Peyer's patch (tissue), 4 donors: ENCODE measurements at regions not wholly inside any gene's neighbourhood (a gene's known extent, or its start where the extent isn't known, plus 50 kb on each side); places are given as distances from the start of the nearest gene placed in this dataset.

Experiments
- CTCF ChIP-seq, 6 experiments: fragments of 450-650 bp in 4 of 6; fragments of 200-600 bp in 2 of 6; sonication (generic) in 1 of 6; IDR thresholded peaks; one replicate each; pipeline ENCODE4 v1.5.1; 2017 to 2019; ENCODE audit warnings: antibody characterized with exemption in 6 of 6, mild to moderate bottlenecking in 3 of 6, moderate library complexity in 1 of 6
- POLR2A ChIP-seq, 2 donors: fragments of 450-650 bp; IDR thresholded peaks; one replicate each; pipeline ENCODE4 v1.5.1; 2017; ENCODE audit warnings: antibody characterized with exemption in 2 of 2, mild to moderate bottlenecking in 2 of 2, moderate library complexity in 2 of 2

GRCh38 chr4:13081830-13082229, 402.3 kb downstream of the RAB28 start:
- TF ChIP-seq POLR2A (IDR thresholded peaks at IDR 0.05) (no peak), CTCF (IDR thresholded peaks at IDR 0.05) (no peak)
